HG03097 (cell line): ENCODE measurements at regions not wholly inside any gene's neighbourhood (a gene's known extent, or its start where the extent isn't known, plus 50 kb on each side); places are given as distances from the start of the nearest gene placed in this dataset.
"Not testable (repeated sequence)": the region's sequence is repeated elsewhere in the genome, so short reads cannot be mapped to it uniquely, and the experiment has no call there.

ENCODE experiments used
- ATAC-seq: cut with Tn5 transposase; IDR thresholded peaks from one replicate; pipeline ENCODE4 v1.9.1; 2021; ENCODE audit not compliant: unreplicated experiment, low FRiP score

GRCh38 chr13:50153401-50153800 is 138.2 kb downstream of the KCNRG start:
- no peak for ATAC-seq

DNA sequence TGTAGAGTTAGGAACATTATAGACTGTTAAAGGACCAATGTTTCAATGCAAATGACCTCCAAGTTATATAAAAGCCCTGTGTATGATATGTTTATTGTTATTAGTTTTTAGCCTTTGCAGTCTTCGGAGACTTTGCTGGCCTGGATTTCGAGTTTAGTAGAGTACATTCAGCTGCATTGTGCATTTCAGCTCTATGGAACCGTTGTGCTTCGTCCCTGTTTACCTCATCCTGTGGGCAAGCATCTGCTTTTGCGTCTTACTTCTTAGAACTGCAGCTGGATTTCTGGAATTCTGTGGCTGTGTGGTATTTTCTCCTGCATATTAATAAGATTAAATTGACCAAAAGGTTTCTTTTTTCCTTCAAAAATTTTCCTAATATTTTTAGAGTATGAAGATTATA is 138.6 kb downstream of the KCNRG start:
- ATAC-seq: no peak

GRCh38 chr13:50154697-50155096 is 139.5 kb downstream of the KCNRG start:
- ATAC-seq: no peak

DNA sequence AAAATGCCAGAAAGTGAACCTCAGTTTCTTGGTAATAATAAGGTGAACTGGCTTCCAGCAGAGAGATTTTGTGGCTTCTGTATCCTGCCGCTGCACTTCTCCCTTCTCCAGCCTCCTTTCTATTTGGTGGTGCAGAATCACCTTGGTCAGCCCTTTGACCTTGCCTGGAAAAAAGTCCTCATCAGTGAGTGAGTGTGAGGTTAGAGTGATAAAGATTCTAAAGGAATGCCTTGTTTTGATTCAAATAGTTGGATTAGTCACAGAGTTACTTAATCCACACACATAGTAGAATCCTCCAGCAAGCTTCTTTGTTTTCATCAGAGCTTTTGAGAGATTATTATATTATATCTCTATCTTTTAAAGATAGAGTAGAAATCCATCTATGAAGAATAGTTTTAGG is 140.9 kb downstream of the KCNRG start:
- no peak for ATAC-seq

GRCh38 chr13:50156561-50157127 is 141.4 kb downstream of the KCNRG start:
- no peak for ATAC-seq

DNA sequence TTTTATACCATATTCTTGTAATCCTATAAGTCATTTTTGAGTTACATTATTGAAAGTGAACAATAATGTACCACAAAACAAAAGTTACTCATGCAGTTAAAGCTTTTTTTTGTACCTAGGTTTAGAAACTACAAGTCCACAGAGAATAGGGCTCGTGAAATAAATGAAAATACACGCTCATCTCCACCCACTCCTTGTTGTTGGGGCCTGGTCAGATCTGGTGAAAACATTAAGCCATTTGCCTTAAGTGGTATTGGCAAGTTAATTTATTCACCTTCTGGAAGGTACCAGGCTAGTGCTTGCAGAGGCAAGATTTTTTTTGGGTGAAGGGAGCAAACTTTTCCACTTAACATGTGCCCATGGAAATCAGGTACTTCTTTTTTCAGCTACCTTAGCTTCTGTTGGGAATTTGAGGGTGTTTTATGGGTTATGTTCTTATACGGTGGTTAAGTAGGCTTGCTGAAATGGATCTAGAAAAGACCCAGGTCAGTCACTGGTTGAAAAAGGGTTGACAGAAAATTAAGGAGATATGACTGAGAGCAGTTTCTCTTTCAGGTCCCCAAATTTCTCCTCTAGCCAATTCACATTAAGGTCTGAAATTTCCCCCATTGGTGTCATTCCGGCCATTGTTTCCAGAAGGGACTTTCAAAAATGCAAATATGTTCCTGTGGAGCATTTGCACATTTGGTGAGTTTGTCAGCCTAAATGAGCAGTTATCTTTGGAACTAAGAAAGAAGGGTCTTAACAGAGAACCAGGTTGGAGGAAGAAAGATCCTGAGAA is 143.3 kb downstream of the KCNRG start:
- ATAC-seq: no peak

DNA sequence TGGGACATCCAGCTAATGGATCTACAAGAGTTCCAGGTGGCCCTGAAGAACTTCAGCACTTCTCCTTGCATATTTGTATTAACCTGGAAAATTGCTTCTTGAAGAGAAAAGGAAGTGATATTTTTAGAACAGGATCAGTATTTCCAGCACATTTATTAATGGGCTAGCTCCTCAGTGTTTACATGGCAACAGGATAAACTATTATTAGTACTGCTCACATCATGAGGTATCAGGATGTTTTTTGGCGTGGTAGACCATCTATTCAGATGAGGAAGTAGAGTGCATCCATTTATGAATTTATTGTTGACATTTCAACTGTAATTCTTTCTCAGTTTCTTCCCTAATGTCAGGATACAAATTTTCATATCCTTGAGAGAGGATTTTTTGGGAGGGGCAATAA is 144.4 kb downstream of the KCNRG start:
- no peak for ATAC-seq

GRCh38 chr13:50161052-50161451 is 145.8 kb downstream of the KCNRG start:
- no peak for ATAC-seq

GRCh38 chr13:50162001-50162400 is 146.8 kb downstream of the KCNRG start:
- ATAC-seq: no peak

- ATAC-seq: no peak
Observed at GRCh38 chr13:50162567-50162966, 147.3 kb downstream of the KCNRG start.

DNA sequence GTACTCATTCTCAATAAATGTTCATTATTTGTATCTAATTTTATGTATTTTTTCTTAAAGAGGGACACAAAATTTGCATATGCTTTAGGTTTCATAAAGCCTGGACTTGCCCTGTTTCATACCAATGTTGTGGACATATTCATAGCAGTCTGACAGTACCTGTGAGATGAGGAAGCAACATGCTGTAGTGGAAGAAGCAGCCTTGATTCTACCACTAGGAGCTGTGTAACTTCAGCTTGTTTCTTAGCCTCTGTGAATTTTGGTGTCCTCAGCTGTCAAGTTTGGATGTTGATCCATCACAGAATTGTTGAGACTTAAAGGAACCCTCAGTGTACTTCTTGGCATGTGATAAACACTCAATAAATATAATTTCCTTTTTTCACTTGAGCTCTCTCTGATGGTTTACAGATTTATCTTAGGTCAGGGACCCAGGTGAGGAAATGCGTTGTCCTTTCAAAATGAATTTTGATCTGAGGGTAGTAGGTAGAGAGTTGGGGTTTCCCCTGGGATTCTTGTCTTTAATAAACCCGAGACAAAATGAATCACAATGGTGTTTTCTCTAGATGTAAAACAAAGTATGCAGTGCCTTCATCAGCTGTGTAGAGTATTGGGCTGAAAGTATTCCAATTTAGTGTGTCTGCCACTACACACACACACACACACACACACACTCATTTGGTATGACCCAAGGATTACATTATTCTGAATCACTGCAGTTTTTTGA is 152.1 kb downstream of the KCNRG start:
- ATAC-seq: no peak

DNA sequence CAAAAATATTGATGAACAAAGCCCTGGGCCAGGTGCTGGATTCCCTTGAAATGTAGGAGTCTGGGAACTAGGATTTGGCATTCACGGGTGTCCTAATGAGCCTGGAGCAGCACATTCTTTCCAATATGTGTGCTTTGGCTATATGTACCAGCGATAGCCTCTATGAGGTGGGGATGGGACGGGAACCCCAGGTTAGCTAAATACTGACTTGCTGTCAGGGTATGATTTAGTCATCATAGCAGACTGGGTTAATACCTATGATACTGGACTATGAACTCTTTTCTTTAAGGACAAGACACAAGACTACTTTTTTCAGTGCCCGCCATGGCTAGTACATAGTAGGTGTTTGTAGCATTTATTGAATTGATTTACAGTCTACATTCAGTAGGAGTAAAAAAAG is 152.7 kb downstream of the KCNRG start:
- ATAC-seq: no peak

DNA sequence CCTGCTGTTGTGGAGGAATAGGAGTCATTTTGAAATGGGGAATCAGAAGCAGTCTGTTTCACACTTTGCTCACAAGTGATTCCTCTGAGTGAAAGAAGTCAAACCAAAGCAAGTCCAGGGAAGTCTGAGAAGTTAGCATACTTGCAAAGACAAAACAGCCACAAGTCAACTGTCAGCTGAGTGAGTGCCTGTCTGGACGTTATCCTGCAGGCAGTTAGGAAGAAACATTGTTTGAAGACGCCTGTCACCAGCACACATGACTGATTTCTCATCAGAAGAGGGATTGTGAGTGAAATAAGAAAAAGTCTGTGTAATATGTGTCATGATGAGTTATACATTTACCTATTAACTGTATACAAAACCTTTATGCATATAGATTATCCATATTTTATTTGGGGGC is 153.5 kb downstream of the KCNRG start:
- ATAC-seq: no peak

GRCh38 chr13:50170447-50171037 is 155.3 kb downstream of the KCNRG start:
- no peak for ATAC-seq

DNA sequence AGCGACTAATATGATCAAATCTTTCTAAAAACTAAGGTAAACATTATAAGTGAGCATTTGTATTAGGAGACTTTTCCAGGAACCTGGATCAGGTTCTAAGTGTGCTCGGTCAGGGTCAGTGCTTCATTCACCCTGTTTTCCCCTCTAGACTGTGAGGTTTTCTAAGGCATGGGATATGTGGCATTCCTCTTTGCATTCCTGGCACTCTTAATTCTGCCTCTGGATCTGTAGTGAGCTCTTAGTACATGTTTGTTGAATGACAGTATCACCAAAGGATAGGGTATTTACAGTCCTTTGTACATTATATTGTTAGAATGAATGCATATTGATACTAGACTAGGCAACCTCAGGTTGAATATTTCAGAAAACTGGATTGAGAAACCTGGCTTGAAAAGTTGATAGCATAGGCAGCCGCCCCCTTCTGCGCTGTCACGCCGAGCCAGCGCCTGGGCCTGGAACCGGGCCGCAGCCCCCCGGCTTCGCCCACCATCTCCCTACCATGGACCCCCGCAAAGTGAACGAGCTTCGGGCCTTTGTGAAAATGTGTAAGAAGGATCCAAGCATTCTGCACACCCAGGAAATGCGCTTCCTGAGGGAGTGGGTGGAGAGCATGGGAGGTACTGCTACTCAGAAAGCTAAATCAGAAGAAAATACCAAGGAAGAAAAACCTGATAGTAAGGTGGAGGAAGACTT is 156.5 kb downstream of the KCNRG start:
- ATAC-seq: no peak

- not testable (repeated sequence) for ATAC-seq
Observed at GRCh38 chr13:50173045-50173444, 157.8 kb downstream of the KCNRG start.

DNA sequence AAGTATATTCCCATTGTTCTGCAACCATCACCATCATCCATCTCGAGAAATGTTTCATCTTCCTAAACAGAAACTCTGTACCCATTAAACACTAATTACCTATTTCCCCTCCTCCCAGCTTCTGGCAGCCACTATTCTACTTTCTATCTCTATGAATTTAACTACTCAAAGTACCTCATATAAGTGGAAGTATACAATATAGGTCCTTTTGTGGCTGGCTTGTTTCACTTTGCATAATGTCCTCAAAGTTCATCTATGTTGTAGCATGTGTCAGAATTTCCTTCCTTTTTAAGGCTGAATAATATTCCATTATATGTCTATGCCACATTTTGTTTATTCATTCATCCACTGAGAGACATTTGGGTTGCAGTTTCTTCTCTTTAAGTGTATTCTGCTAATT is 159.4 kb downstream of the KCNRG start:
- no peak for ATAC-seq

DNA sequence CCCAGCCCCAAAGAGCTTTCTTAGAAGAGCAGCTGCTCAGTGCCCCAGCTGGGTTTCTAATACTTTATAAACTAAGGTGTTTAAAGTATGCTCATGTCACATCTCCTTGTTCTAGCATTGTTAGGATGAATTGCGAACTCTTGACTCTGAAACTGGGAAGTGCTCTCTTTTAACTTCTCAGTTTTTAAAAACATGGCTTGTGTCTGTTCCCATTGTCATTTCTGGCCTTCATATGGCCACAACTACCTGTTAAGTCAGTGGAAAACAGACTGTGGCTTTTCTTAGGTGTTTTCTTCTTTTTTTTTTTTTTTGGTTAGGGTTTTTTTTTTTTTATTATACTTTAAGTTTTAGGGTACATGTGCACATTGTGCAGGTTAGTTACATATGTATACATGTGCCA is 164.7 kb downstream of the KCNRG start:
- no peak for ATAC-seq

GRCh38 chr13:50185769-50186763 is 170.8 kb downstream of the KCNRG start:
- not testable (repeated sequence) for ATAC-seq
